ENCODE measurements at regions not wholly inside any gene's neighbourhood (a gene's known extent, or its start where the extent isn't known, plus 50 kb on each side); places are given as distances from the start of the nearest gene placed in this dataset.

DNA sequence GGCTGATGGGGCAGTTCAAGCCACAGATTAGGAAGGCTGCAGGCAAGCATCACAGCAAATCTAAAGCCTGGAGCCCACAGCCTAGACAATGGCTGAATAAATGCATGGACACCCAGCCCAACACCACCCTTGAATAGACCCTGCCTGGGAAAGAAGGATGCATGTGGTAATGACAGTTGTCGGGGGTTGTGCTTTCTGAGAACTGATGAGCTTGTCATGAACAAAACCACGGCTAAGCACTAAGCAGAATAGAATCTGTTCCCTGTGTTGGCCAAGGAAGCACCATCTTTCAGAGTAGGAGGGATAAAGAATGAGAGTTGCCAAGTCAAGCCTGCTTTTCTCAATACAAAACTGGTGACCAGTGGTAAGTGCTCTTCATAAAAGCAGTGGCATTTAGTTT lies 66.1 kb upstream of the JCAD start:
- DNase-seq (ENCODE audit: extremely low read depth in 1 of 2, low read depth in 1 of 2) = no peak

DNA sequence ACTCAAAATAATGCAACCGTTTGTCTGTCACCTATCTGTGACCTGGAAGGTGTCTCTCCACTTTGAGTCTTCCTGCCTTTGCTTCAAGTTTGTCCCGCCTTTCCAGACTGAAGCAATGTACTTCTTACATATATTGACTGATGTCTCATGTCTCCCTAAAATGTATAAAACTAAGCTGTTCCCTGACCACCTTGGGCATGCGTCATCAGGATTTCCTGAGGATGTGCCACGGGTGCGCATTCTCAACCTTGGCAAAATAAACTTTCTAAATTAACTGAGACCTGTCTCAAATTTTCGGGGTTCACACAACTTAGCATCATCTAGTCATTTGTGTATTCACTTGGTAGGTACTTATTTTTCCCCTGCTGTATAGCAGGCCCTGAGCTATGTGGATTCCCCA lies 65.3 kb upstream of the JCAD start:
- no peak for DNase-seq (ENCODE audit: extremely low read depth in 1 of 2, low read depth in 1 of 2)

- DNase-seq (ENCODE audit: extremely low read depth in 1 of 2, low read depth in 1 of 2) = no peak
Observed at GRCh38 chr10:30121401-30121800, 62.0 kb upstream of the JCAD start.

DNA sequence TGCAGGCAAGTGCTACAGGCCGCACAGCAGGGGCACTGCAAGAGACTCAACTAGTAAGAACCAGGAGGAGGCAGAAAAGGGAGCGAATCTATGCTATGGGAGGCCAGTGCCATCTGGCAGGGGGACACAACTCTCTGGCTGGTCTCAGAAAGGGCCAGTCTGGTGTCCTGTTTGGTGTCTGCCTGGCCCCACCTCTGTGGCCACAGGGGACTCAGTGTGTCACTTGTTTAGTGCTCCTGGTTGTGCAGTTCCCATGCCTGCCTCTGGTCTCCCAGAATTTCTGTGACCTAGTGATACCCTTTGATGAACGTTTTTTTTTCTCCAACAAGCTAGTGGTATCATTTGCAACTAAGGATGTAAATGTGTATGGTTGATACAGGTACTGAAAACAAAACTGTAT lies 59.2 kb upstream of the JCAD start:
- DNase-seq (ENCODE audit: extremely low read depth in 1 of 2, low read depth in 1 of 2) = no peak

DNA sequence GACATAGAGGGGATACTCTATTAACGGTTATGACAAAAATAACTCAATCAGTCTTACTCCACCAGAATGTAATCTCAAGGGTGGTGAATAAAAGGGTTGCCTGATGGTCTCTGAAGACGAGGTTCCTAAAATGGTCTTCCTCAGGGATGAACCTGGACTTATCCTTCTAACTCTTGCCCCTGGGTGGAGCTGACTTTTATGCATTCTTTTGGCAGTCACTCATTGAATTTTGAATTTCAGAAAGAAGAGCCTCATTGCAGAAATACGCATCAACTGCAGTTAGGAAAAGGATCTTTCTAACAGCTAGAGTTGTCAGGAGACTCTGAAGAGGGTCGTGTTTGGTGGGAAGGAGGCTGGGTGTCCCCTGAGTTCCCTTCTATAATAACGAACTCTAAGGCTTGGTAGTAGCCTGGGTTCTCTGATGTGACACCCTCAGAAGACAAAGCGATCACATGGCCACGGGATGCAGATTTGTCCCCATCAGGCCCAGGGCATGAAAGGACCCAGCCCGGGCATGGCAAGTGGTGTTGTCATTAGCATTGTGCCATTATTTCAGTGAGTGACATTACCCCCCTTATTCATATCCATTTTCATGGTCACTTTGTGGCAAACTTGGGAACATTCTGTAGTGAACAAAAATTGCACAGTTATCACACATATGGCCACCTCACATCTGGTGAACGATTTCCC lies 58.6 kb upstream of the JCAD start:
- DNase-seq (ENCODE audit: extremely low read depth in 1 of 2, low read depth in 1 of 2) = no peak

DNA sequence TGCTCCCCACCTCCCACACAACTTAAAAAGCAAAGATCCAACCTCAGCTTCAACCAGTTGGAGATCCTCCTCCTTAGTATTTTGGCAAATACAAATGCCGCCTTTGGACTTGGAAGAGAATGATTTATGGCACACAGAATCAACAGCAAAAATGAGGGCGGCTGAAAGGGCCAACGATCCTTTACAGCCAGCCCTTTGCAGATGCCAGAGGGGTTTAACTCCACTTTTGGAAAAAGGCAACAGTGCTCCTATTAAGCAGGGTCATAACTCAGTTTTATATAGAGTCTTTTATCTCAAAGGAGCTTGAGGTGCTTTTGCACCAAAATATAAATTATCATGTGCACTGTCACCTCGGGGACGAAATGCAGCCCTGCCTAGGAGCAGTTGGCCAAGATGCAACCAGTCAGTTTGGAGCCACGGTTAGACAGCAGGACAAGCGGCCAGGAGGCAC lies 56.7 kb upstream of the JCAD start:
- no peak for DNase-seq (ENCODE audit: extremely low read depth in 1 of 2, low read depth in 1 of 2)

DNA sequence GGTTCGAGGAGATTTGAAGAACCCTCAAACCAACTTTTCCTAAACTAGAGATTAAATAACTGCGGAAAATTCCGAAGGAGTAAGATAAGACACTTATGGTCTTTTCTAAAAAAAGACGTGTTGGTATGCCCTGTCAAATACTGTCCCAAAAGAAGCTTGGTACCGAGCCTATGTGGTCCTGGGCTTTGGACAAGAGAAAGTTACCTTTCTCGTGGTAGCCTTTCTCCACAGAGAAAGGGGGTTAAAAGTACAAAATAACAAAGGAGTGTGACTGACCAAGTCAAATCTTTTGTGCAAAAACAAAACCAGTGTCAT lies 56.2 kb upstream of the JCAD start:
- no peak for DNase-seq (ENCODE audit: extremely low read depth in 1 of 2, low read depth in 1 of 2)

- no peak for DNase-seq (ENCODE audit: extremely low read depth in 1 of 2, low read depth in 1 of 2)
Observed at GRCh38 chr10:30114881-30115625, 55.7 kb upstream of the JCAD start.

GRCh38 chr10:30114401-30114800 lies 55.0 kb upstream of the JCAD start:
- DNase-seq (ENCODE audit: extremely low read depth in 1 of 2, low read depth in 1 of 2) = no peak

DNA sequence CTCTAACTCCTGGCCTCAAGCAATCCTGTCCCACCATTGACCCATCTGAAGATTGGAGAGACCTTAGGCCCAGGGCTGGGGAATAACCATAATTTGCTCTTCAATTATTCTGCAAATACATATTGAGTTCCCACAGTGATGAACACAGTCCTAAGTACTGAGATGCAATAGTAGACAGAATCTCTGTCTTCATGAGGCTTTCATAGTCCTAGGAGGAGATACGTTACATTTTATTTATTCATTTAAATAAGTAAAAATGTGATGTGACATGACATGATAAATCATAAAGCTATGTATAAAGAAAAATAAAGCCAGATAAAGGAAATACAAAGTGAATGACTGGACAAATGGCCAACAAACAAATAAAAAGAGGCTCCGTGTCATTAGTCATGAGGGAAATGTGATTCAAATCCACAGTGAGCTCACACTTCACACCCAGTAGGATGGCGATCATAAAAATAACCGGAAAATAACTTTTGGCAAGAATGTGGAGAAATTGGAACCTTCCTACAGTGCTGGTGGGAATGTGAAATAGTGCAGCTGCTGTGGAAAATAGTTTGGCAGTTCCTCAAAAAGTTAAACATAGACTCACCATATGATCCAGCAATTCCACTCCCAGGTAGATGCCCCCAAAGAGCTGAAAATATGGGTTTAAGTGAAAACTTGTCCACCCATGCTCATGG lies 52.1 kb upstream of the JCAD start:
- DNase-seq (ENCODE audit: extremely low read depth in 1 of 2, low read depth in 1 of 2) = no peak
